K562 (cell line): ENCODE measurements at regions not wholly inside any gene's neighbourhood (a gene's known extent, or its start where the extent isn't known, plus 50 kb on each side); places are given as distances from the start of the nearest gene placed in this dataset.

Experiments
- ATAC-seq: fragments of 200-7000 bp; cut with Tn5 transposase; 3 replicates; pipeline ENCODE4 v1.9.1; 2020; ENCODE audit warnings: moderate library complexity
- BruUV-seq: library from RNA; stranded (reverse); fragments of 400-500 nt; replicated peaks from 2 replicates; lab custom pipeline; 2021; lab: Mats Ljungman, UMichigan
- CTCF ChIA-PET: fragments of 300-600 bp; formaldehyde crosslinking; extraction: SDS; loops from one replicate; lab custom pipeline; 2021; ENCODE audit warnings: low intra/inter-chr PET ratio; lab: Yijun Ruan, JAX
- POLR2A ChIA-PET: fragments of 300-600, 350-650 bp; sonication (Branson Sonifier 250); formaldehyde crosslinking; extraction: SDS; loops from one replicate; lab custom pipeline; 2021; ENCODE audit warnings: antibody characterized with exemption, inconsistent platforms; lab: Yijun Ruan, JAX
- DNase-seq, 4 experiments: peaks; one replicate each; pipeline versions ENCODE4 v3.0.0 to v3.0.0-alpha.2; 2011 to 2018; ENCODE audit warnings: low spot score in 3 of 4, mixed read lengths in 3 of 4; ENCODE audit errors: extremely low read depth in 1 of 4
- FAIRE-seq: peaks from 2 replicates; lab custom pipeline; 2011; peaks lifted over from hg19 to GRCh38; lab: Jason Lieb, UNC
- H2AFZ ChIP-seq: 2 replicates; pipeline ENCODE4 v1.6.0; 2011; ENCODE audit warnings: low read depth, low read length, control low read depth, inconsistent platforms
- H3K27ac ChIP-seq: fragments of 200-600 bp; 3 replicates; pipeline ENCODE4 v1.8.0; 2011; ENCODE audit warnings: low read depth, mild to moderate bottlenecking, control low read depth, inconsistent platforms, low read length, moderate library complexity, mixed read lengths; ENCODE audit errors: extremely low read depth
- H3K27me3 ChIP-seq, 2 experiments: fragments of 300-600 bp in 1 of 2; 2 replicates in 1 of 2; 3 replicates in 1 of 2; pipeline versions ENCODE4 v1.6.0 to v1.8.0; 2011; ENCODE audit warnings: inconsistent platforms in 2 of 2, low read length in 2 of 2, mild to moderate bottlenecking in 1 of 2, mixed read lengths in 1 of 2, moderate library complexity in 1 of 2; ENCODE audit not compliant: control insufficient read depth in 2 of 2, insufficient read depth in 2 of 2
- H3K36me3 ChIP-seq: fragments of 300-600 bp; 3 replicates; pipeline ENCODE4 v1.8.0; 2011; ENCODE audit warnings: mild to moderate bottlenecking, low read length, inconsistent platforms; ENCODE audit not compliant: control insufficient read depth, insufficient read depth
- H3K4me1 ChIP-seq, 2 experiments: fragments of 200-600 bp in 1 of 2; replicated peaks in 1 of 2; 2 replicates in 1 of 2; 3 replicates in 1 of 2; pipeline versions ENCODE4 v1.5.1 to v1.8.0; 2011; ENCODE audit warnings: inconsistent platforms in 2 of 2, low read length in 2 of 2, mild to moderate bottlenecking in 1 of 2, mixed read lengths in 1 of 2, moderate library complexity in 1 of 2; ENCODE audit not compliant: control insufficient read depth in 2 of 2, insufficient read depth in 2 of 2
- H3K4me2 ChIP-seq: 2 replicates; pipeline ENCODE4 v1.6.1; 2011; ENCODE audit warnings: low read length, control low read depth, inconsistent platforms, mixed read lengths; ENCODE audit not compliant: insufficient read depth
- H3K4me3 ChIP-seq: fragments of 200-600 bp; sonication (generic), shearing (Covaris generic); 2 replicates; pipeline ENCODE4 v1.5.1; 2016; ENCODE audit warnings: control low read depth, inconsistent platforms
- H3K79me2 ChIP-seq: fragments of 200-600 bp; 3 replicates; pipeline ENCODE4 v1.8.0; 2011; ENCODE audit warnings: low read length, inconsistent platforms; ENCODE audit not compliant: control insufficient read depth, insufficient read depth
- H3K9ac ChIP-seq, 2 experiments: 2 replicates each; pipeline versions ENCODE4 v1.6.0 to v1.6.1; 2011; ENCODE audit warnings: low read depth in 2 of 2, low read length in 2 of 2, control low read depth in 1 of 2, inconsistent platforms in 1 of 2, mild to moderate bottlenecking in 1 of 2, mixed read lengths in 1 of 2; ENCODE audit not compliant: insufficient read depth in 1 of 2
- H3K9me1 ChIP-seq: one replicate; pipeline ENCODE4 v1.6.0; 2011; ENCODE audit warnings: inconsistent platforms, mild to moderate bottlenecking, low read length, moderate library complexity; ENCODE audit not compliant: control insufficient read depth, insufficient read depth
- H3K9me3 ChIP-seq: replicated peaks from 2 replicates; pipeline ENCODE4 v1.5.1; 2011; ENCODE audit warnings: low read depth, low read length, inconsistent platforms; ENCODE audit not compliant: control insufficient read depth, insufficient read depth
- H4K20me1 ChIP-seq: replicated peaks from 2 replicates; pipeline ENCODE4 v1.6.1; 2011; ENCODE audit warnings: low read length, inconsistent platforms, mixed read lengths; ENCODE audit not compliant: control insufficient read depth, insufficient read depth
- CSDE1 ChIP-seq, 2 experiments: fragments of 450-650 bp; IDR thresholded peaks; 2 replicates each; pipeline ENCODE4 v1.6.1; 2016; ENCODE audit warnings: mild to moderate bottlenecking in 1 of 2
- ESRRB ChIP-seq: fragments of 250-450 bp; sonication (Bioruptor Pico); IDR thresholded peaks from 2 replicates; pipeline ENCODE4 v1.5.0; 2020; ENCODE audit warnings: mild to moderate bottlenecking, moderate library complexity, borderline replicate concordance
- POLR2AphosphoS5 ChIP-seq: IDR thresholded peaks from 2 replicates; pipeline ENCODE4 v1.6.1; 2011; ENCODE audit warnings: mild to moderate bottlenecking, low read depth, low read length, moderate library complexity; ENCODE audit not compliant: control insufficient read depth, insufficient read depth
- REST ChIP-seq, 2 experiments: fragments of 450-650 bp; formaldehyde crosslinking in 1 of 2; IDR thresholded peaks; 2 replicates each; pipeline versions ENCODE4 v1.4.0 to v1.6.1; 2014 to 2020; ENCODE audit warnings: mild to moderate bottlenecking in 2 of 2, borderline replicate concordance in 1 of 2, low read depth in 1 of 2
- ZNF143 ChIP-seq: sonication (generic); formaldehyde crosslinking; IDR thresholded peaks from 2 replicates; pipeline ENCODE4 v1.9.0; 2022; ENCODE audit warnings: mild to moderate bottlenecking, missing genetic modification reagents
- ZNF444 ChIP-seq: fragments of 250-450 bp; sonication (Bioruptor Pico); IDR thresholded peaks from 2 replicates; pipeline ENCODE4 v1.4.0; 2020; ENCODE audit warnings: mild to moderate bottlenecking, moderate library complexity
- WGBS: fragments of 100-300 bp; shearing (Covaris generic); methylation state at CpG from one replicate; pipeline ENCODE4 v1.1.6; 2016; ENCODE audit warnings: low coverage, mixed read lengths; ENCODE audit not compliant: insufficient coverage; ENCODE audit errors: missing lambda C conversion rate; 5-methylcytosine and 5-hydroxymethylcytosine counted together
- in situ Hi-C: fragments of 300-500 bp; cut with MboI; formaldehyde crosslinking; loops from 4 replicates; pipeline ENCODE4 v1.15.0; 2018; ENCODE audit warnings: inconsistent platforms, mixed read lengths
- intact Hi-C: fragments of 100-400 bp; cut with micrococcal nuclease; formaldehyde crosslinking; loops from 2 replicates; pipeline ENCODE4 v1.14.2; 2022
- TF ChIP-seq, protein P1 (sequence below): sonication (generic); formaldehyde crosslinking; IDR thresholded peaks from 2 replicates; pipeline ENCODE4 v1.8.1; 2023; ENCODE audit warnings: mild to moderate bottlenecking, missing genetic modification reagents, moderate library complexity

DNA sequence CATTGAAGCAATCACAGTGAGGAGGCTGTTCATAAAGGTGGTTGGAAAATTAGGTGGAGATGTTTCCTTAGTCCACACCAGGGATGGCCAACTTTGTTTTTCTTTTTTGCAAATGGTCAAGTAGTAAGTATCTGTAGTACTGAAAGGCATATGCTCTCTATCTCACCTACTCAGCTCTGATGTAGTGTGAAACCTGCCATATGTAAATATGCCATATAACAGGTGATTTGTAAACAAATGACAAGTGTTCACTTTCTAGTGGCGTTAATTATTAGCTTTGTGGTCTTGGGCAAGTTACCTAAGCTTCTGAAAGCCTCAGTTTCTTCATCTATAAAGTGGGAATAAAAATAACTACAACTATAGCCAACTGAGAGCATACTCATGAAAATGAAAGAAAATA, 421.4 kb upstream of the LCORL start:
- no peak overlapping the region for H3K4me2 ChIP-seq
- no peaks in the 10 kb centered on the region for H3K27me3 ChIP-seq
- no peak overlapping the region for H3K9ac ChIP-seq
- H3K4me3 ChIP-seq, result no peak overlapping the region
- no peak for ATAC-seq
- in situ Hi-C loops (no loop called here), intact Hi-C loops (no loop called here)
- no peak for TF ChIP-seq ESRRB (CRISPR knock-in tag)
- no peak for TF ChIP-seq POLR2AphosphoS5
- TF ChIP-seq CSDE1 (IDR thresholded peaks at IDR 0.05), result no peak
- no peaks in the 10 kb centered on the region for H3K9me3 ChIP-seq
- 0% methylated on average over 1 of the region's 1 CpG for WGBS
- H4K20me1 ChIP-seq, result no peaks in the 10 kb centered on the region
- no peak for FAIRE-seq
- H3K79me2 ChIP-seq, result no peaks in the 10 kb centered on the region
- ChIA-PET POLR2A (no interaction called here), CTCF (no interaction called here)
- no peaks in the 10 kb centered on the region for H3K9me1 ChIP-seq
- DNase-seq, result no peak
- BruUV-seq, result no TSS peak
- H3K4me1 ChIP-seq, result no peaks in the 10 kb centered on the region
- H2AFZ ChIP-seq, result no peak overlapping the region
- H3K27ac ChIP-seq, result no peak overlapping the region
- no peaks in the 10 kb centered on the region for H3K36me3 ChIP-seq

GRCh38 chr4:18441676-18442075, 420.1 kb upstream of the LCORL start:
- Histone ChIP-seq H3K27me3 (no peaks in the 10 kb centered on the region), H3K27ac (no peak overlapping the region), H3K36me3 (no peaks in the 10 kb centered on the region), H3K9me3 (no peaks in the 10 kb centered on the region), H3K4me1 (no peaks in the 10 kb centered on the region), H3K9ac (no peak overlapping the region), H3K79me2 (no peaks in the 10 kb centered on the region), H2AFZ (no peak overlapping the region), H3K9me1 (no peaks in the 10 kb centered on the region), H4K20me1 (no peaks in the 10 kb centered on the region), H3K4me3 (no peak overlapping the region), H3K4me2 (no peak overlapping the region)
- ATAC-seq (no peak), DNase-seq (no peak), FAIRE-seq (no peak)
- ChIA-PET POLR2A (no interaction called here), CTCF (no interaction called here)
- 3% methylated on average over 2 of the region's 2 CpGs for WGBS
- no TSS peak for BruUV-seq
- intact Hi-C loops, result no loop called here
- in situ Hi-C loops, result no loop called here
- TF ChIP-seq ZNF444, result no peak
- TF ChIP-seq ZNF143, result no peak
- TF ChIP-seq, protein P1, sequence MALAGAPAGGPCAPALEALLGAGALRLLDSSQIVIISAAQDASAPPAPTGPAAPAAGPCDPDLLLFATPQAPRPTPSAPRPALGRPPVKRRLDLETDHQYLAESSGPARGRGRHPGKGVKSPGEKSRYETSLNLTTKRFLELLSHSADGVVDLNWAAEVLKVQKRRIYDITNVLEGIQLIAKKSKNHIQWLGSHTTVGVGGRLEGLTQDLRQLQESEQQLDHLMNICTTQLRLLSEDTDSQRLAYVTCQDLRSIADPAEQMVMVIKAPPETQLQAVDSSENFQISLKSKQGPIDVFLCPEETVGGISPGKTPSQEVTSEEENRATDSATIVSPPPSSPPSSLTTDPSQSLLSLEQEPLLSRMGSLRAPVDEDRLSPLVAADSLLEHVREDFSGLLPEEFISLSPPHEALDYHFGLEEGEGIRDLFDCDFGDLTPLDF (CRISPR knock-in tag), result no peak
- no peak for TF ChIP-seq REST (IDR thresholded peaks at IDR 0.05; ENCODE audit: borderline replicate concordance)
- no peak for TF ChIP-seq REST (CRISPR knock-in tag; IDR thresholded peaks at IDR 0.05; ENCODE audit: low read depth)
